TTC549 (cell line): ENCODE measurements at regions not wholly inside any gene's neighbourhood (a gene's known extent, or its start where the extent isn't known, plus 50 kb on each side); places are given as distances from the start of the nearest gene placed in this dataset.

Experiments
- FAIRE-seq: peaks from 2 replicates; lab custom pipeline; 2012; peaks lifted over from hg19 to GRCh38; lab: Jason Lieb, UNC

DNA sequence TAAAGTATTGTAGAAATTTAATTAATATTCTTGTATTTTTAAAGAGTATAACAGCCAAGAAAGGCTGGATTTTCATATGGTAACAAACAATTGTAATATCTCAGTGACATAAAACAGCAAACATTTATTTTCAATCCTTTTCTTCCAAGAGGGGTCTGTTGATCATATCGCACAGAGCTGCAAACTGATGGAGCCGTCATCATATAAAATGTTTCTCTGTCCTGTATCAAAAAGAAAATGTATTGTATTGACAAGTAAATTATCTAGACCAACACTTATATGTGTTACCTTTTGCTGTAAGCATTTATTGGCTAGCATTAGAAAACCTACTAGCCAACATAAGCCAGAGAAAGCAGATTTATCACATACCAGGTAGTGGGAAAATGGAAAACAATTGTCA lies 2861.4 kb upstream of the PCDH20 start:
- FAIRE-seq: no peak

DNA sequence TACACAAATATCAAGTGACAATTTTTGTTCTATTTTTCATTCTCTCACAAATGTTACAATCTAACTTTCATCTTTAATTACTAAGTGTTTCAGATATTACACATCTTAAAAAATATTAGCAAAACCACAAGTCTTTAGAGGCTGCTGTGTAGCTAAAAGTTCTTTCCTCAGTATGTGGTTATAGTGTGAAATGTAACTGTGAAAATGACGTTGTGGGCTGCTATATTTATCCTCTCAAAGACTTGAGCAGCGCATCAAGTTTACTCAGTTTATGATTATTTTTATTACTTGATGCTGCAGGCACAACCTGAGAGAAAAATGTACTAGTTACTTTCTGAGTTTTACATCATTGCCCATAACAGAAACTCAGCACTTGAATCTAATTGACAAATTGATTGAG lies 2860.6 kb upstream of the PCDH20 start:
- no peak for FAIRE-seq

DNA sequence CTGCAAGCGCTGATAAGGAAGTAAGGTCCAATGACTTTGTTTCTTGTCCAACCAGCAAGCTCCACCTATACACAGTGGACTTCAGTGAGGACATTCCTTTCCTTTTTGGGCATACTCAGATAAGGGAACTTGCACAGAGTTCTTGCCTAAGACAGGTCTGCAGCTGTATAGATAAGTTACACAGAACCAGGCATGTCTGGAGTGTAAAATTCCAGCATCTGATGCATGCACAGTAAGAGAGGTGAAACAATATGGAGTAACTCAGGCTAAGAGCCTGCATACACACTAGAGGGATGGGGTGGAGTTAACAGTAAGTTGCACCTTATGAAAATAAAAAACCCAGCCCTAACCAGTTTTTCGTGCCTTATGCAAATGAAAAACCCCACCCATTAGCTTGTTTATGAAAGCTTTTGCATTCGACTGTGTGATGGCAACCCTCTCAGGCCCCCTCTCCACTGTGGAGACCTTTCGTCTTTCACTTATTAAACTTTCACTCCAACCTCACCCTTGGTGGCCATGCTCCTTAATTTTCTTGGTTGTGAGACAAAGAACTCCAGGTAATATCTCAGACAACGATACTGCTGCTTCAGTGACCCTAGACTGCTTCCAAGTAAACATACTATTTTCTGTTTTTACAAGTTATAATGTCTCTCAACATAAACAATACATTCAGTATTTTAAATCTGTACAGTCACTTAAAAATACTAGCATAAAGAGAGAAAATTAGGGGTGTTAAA lies 2859.0 kb upstream of the PCDH20 start:
- no peak for FAIRE-seq

DNA sequence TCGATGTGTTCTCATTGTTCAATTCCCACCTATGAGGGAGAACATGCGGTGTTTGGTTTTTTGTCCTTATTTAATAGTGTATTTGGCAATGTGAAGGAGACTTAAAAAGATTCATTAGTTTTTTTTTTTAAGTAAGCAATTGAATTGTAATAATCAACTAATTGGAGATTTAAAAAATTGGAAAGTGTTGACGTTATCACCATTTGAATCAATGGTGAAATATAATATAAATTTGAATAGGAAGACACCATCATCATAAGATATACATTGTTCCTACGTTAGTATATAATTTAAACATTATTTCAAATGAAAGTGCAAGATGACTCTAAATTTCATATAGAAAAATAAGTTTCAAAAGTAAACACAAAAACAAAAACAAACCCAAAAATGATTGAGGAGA lies 2858.1 kb upstream of the PCDH20 start:
- no peak for FAIRE-seq

DNA sequence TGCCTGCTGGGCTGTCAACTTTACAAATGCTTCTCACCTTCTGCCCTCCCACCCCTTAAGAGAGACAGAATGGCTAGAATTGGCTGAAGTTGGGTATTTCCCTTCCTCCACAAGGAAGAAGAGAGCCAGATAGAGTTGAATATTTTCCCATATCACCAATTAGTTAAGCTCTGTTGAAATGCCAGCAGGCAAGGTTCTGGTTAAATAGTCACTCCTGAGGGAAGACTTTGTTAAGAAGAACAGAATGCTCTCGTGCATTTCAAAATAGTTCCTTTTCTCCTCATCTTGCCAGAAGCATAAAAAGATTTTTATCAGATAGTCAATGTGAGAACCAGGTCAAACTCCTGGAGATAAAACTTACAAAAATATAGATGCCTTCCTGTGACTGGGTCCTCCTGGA lies 2857.0 kb upstream of the PCDH20 start:
- no peak for FAIRE-seq

DNA sequence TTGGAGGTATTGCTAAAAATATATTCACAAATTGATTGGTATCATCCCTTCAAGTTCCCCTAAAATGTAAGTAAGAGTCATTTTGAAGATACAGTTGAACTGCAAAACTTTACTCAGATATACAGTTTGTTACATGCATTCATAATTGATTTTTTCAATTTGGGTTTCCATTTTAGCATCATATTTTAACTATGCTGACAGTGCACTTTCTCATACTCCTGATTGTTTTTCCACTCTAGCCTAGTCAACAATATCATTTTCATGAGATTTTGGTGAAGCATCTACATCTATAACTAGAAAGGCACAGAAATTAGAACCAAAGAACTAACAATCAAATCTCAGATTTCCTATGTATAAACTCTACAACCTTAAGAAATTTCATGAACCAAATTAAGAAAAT lies 2850.4 kb upstream of the PCDH20 start:
- FAIRE-seq: no peak

DNA sequence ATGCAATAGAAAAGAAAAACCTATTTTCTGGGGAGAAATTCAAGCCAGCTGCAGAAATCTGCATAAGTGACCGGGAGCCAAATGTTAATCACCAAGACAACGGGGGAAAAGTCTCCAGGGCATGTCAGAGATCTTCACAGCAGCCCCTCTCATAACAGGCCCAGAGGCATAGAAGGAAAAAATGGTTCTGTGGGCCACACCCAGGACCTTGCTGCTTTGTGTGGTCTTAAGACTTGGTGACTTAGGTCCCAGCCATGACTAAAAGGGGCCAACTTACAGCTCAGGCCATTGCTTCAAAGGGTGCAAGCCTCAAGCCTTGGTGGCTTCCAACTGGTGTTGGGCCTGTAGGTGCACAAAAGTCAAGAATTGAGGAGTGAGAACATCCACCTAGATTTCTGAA lies 2847.6 kb upstream of the PCDH20 start:
- no peak for FAIRE-seq

DNA sequence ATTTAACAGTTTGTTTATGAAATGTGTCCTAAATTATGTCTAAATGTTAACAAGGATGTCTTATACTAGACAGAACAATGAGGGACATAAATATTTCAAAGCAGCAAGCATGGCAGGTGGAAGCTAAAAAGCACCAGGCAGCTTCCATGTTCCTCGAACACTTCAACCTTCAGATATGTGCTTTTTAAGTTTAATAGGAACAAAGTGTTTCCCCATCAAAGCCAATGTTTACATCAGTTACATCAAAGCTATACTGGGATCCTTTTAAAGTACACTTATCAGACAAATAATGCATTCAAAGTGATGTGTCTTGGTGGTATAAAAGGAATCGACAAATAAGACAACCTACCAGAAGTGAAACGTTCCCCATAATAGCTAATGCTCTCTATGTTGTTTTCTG lies 2841.1 kb upstream of the PCDH20 start:
- no peak for FAIRE-seq

DNA sequence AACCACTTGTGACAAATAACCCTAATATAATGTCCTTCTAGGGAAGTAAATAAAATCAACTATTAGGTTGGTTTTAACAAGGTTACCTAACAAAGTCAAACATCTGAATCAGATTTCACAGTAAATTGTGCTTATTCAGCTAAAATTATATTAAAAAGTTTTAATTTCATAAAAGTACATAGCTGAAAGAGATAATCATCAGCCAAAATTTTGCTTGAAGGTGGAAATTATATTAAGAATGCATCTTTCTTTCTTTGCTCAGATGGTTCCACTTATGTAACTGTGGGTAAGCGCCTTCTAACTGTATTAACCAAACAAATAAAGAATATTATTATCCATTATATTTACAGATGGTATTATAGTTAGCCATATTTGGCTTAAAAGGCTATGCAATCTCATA lies 2840.3 kb upstream of the PCDH20 start:
- FAIRE-seq: no peak

DNA sequence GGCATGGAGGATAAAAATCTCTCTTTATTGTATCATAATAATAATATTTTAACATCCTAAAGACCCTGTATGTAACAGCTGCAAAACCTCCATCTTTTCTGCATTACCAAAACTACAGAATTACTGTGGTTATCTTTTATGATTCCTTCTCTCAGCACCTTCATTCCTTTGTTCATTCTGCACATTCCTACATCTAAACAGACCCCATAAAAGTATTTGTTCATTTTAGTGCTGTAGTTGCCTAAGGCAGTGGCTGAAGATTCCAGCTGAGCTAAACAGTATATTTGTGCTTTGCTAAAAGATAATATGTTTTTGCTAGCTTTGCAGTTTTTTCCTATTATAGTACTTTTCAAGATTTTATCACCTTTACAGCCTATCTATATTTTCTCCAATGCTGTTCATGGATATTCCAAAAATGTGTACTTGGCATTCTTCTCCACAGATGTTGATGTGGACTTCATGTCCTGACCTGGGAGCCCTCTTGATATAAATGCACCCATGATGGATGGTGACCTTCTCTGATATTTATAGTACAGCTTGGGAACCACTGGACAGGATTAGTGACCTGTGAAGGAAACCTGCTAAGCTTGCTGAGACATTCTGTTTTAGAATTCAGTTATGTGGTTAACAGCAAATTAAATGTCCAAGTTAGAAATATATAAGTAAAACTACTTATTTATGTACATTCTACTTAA lies 2832.9 kb upstream of the PCDH20 start:
- no peak for FAIRE-seq

DNA sequence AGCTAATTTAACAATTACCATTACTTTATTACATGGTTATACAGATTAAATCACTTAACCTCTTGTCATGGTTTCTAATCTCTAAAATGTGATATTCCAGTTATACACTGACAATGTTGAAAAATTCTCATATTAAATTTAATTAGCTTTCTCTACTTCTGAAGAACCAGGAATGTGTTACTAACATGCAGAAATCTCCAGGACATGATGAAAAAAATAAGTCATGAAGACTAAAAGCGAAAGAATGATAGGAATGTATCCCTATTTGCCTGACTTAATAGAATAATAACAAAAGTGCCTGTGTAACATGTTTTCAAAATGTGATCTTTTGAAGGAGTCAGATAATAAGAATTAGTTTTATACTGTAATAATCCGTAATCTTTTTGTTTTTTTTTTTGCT lies 2823.7 kb upstream of the PCDH20 start:
- FAIRE-seq: no peak

DNA sequence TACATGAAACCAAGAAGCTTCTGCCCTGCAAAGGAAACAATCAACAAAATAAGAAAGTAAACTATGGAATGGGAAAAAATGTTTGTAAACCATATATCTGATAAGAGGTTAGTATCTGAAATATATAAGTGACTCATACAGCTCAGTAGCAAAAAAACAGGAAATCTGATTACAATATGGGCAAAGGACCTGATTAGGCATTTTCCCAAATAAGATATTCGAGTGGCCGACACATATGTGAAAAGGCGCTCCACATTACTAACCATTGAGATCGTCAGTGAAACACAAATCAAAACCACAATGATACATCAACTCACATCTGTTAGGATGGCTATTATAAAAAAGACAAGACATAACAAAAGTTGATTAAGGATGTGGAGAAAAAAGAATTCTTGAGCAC lies 2818.6 kb upstream of the PCDH20 start:
- no peak for FAIRE-seq

DNA sequence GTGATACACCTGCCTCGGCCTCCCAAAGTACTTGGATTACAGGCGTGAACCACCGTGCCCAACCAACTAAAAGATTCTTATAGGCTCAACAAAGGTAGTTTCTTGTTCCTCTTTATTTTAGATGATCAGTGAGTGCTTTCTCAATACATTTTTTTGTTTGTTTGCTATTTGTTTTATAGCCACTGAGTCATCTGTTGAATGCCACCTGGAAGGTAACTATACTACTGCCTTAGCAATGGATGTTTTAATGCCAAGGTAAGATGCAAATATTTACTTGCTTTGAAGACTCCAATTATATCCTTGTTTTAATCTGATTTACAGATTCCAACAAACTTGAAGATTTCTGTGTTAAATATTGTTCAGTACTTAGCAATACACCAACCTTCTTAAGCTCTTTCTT lies 2807.4 kb upstream of the PCDH20 start:
- FAIRE-seq: no peak

DNA sequence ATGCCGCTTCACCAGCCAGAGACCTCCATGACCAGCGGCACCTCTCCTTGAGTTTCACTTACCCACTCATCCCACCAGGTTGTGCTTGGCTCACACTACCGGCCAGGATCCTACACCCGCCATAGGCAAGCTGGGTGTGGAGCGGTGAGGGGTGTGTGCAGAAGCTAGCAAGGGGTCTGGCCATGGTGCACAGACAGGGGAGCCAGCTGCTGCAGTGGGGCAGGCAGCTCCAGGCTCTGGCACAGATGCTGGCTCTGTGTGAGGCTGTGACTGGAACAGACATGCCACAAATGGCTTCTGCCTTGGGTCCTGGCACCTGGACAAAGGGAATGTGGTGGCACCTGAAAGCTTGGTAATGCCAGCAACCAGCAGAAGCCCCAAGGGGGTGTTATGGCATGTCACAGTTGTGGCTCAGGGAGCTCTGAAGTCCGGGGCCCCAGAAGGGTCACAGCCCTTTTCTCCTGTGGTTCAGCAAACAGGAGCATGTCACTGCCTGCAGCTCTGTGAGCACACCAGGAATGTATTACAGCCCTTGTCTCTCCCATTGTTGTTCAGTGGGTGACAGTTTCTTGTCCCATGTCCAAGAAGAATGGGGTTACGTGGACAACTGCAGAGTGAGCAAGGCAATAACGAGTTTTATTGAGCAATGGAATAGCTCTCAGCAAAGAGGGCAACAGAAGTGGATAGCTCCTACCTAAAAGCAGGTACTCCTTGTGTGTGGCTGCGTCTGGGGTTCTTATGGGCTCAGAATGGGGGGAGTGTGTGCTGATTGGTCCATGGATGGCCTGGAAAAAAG lies 2791.0 kb upstream of the PCDH20 start:
- FAIRE-seq: no peak

DNA sequence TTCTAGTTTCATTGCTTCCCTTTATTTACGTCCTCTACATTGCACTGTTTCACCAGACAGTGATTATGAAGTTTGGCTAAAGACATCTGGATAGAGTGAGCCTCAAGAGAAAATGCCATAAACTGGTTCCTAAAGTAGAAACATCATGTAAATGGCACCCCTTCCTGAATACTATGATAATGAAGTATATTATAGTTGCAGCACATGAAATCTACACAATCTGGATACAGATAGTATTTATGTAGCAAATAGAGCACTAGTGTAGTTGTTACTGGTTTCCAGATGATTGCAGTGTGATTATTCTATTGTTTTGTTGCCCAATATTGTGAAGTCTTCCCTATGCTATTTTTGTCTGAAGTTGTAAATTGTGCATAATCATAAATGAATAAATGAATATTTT lies 2786.9 kb upstream of the PCDH20 start:
- FAIRE-seq: no peak

DNA sequence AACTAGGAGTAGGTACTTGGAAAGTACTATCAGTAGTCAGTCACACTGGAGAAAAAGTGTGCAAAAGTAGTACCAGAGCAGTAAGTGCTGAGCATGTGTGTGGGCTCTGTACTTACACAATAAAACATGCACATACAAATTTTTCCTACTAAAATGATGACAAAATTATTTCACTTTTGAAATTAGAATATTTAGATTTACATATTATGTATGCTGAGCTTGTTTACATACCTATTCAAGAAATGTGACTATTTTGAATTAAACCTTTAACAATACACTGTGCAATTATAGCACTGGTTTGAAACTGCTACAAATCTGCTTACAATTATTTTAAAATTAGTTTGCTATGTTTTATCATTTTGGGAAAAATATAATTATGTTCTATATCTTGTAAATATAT lies 2781.6 kb upstream of the PCDH20 start:
- no peak for FAIRE-seq

DNA sequence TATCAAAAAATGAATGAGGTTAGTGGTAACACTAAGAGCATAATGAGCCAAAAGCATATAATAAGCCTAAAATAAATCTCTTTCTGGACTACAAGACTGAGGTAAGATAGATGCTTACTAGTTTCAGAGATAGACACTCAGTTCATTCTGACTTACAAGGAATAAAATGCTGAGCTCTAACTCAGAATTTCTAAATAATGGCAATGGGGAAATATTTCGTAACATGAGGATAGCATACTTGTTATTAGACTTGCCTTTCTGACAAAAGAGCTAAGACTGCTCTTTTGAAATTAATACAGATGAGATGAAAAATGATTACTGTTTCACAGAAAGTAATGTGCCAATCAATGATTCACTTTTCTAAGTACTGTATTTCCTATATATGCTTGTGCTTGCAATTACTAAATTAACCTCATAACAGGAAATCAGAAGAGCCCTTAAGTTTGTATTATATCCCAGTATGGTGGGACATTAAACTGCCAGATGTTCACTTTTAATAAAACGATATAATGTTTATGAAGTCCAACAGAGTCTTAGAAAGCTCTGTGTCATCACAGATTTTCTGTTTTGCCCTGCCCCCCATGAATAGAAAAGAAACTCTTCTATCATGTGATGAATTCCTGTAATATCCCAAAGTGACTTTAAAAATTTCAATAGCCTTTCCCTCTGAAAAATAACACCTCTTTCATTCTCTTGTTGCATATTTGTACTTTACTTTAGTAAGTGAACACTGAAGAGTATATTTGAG lies 2771.0 kb upstream of the PCDH20 start:
- no peak for FAIRE-seq

DNA sequence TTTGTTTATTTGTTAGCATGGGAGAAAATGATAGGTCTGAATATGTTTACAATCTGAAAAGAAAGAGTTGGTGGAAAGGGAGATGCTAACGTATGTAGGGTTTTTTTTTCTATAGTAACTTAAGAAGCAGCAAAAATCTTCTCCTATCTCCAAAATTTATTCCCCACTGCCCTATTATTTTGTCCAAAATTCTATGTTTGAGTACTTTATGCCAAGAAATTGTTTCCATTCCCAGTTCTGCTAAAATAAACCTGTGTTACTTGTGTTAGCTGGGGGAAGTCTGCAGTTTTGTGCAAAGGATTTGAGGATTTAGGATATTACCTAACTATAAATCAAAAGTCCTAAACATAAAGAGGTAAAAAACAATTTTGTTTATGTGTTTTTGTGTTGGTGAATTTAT lies 2770.4 kb upstream of the PCDH20 start:
- no peak for FAIRE-seq

DNA sequence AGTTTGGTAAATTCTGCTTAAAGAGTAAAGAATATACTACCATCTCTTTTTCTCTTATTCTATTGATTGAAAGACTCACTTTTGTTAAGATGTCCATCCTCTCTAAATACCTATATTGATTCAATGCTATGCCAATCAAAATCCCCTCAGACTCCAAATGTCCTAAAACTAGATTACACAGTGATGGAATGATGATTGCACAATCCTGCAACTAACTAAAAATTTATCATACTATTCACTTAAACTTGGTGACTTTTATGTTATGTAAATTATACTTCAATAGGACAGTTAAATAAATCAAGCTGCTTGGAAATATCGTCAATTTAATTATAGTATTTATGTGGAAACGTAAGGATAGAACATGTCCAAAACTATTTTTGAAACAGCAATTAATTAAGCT lies 2765.1 kb upstream of the PCDH20 start:
- no peak for FAIRE-seq

DNA sequence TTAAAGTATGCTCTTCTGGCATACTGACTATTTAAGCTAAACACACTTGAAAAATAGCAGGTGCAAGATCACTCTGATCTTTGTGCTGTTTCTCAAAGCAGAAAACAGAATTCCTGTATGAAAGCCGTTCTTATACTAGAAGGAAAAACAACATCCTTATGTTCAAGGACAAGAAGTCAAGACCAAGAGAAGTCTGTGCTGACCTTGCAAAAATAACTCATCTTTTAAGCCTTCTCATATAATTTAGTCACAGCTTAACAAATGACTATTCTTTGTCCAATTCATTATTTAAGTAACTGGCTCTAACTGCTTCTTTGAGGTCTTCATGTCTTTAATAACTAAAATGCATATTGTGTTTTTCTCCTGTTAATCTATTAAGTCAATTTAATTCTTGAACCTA lies 2750.2 kb upstream of the PCDH20 start:
- FAIRE-seq: no peak

DNA sequence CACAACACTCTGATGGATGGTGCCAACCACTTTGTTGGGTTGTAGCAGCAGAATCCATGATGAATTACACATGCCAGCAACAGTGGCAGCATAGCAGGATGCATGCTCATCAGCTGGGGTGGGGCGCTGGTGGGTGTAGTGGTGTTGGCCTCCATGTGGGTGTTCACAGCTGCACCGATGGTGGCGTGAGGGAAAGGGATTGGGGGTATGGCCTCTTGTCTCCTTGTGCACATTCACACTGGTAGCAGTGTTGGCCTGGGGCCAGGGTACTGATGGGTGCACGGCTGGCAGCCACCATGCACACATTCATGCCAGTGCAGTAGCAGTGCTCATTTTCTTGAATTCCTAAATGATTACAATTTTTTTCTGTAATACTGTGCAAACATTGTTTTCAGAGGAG lies 2748.8 kb upstream of the PCDH20 start:
- FAIRE-seq: no peak

DNA sequence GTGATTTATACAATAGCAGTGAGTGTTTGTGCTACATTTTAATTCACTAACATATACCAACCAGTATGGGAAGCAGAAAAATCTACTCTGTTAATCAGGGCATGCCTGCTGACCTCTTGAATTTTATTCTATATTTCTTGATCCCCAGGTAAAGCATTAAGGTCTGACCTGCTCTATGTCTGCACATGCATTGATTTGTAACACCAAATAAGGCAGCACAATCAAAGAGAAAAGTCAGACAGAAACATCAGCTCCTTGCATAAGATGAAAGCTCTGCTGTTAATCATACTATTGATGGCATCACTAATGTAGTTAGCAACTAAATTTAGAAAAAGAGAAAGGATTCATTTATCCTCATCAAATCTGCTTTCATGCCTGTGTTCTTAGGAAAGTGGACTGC lies 2744.8 kb upstream of the PCDH20 start:
- FAIRE-seq: no peak

DNA sequence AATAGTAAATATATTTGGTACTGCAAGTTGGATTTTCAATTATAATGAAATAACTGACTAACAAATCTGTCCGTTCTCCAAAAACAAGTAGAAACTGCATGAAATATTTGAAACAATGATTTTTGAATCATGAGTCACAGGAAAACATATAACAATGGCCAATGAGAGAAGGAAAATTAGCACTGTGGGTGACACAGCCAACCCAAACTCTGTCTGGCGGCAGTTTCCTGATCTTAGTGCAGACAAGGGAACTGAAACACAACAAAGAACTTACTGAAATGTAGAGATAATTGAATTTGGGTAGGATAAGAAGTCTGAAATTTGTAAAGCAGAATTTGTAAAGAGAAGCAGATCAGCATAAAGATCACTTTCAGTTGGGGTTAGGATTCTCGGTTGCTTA lies 2743.3 kb upstream of the PCDH20 start:
- no peak for FAIRE-seq
